Naive B cell (primary cell): ENCODE measurements at regions not wholly inside any gene's neighbourhood (a gene's known extent, or its start where the extent isn't known, plus 50 kb on each side); places are given as distances from the start of the nearest gene placed in this dataset.
A peak's percentile ranks its signal among the peaks of the same experiment; 100 is the strongest.

Experiments
- ATAC-seq, 2 donors: fragments of 150-1000 bp; cut with Tn5 transposase; 2 replicates each; pipeline ENCODE4 v1.10.0; 2021; ENCODE audit warnings: low read depth in 2 of 2, mild to moderate bottlenecking in 2 of 2, moderate library complexity in 2 of 2
- DNase-seq: peaks from one replicate; pipeline ENCODE4 v3.0.0; 2022
- H3K27ac Mint-ChIP-seq, 6 donors: one replicate each; pipeline ENCODE4 v1.8.0; 2020 to 2022; ENCODE audit warnings: mild to moderate bottlenecking in 6 of 6, mixed read lengths in 6 of 6, moderate library complexity in 5 of 6, inconsistent platforms in 2 of 6
- H3K27me3 Mint-ChIP-seq, 3 donors: one replicate each; pipeline ENCODE4 v1.8.0; 2021 to 2022; ENCODE audit warnings: mixed read lengths in 3 of 3, mild to moderate bottlenecking in 1 of 3
- H3K36me3 Mint-ChIP-seq, 2 donors: one replicate each; pipeline ENCODE4 v1.8.0; 2020 to 2022; ENCODE audit warnings: mixed read lengths in 2 of 2, inconsistent platforms in 1 of 2, mild to moderate bottlenecking in 1 of 2
- H3K4me1 Mint-ChIP-seq, 3 donors: one replicate each; pipeline ENCODE4 v1.8.0; 2020 to 2022; ENCODE audit warnings: mixed read lengths in 3 of 3, inconsistent platforms in 1 of 3, mild to moderate bottlenecking in 1 of 3, moderate library complexity in 1 of 3
- H3K4me3 Mint-ChIP-seq, 8 donors: one replicate each; pipeline ENCODE4 v1.8.0; 2020 to 2022; ENCODE audit warnings: mild to moderate bottlenecking in 8 of 8, mixed read lengths in 8 of 8, moderate library complexity in 8 of 8, inconsistent platforms in 2 of 8
- H3K9me3 Mint-ChIP-seq, 7 donors: one replicate each; pipeline ENCODE4 v1.8.0; 2020 to 2022; ENCODE audit warnings: mixed read lengths in 7 of 7, mild to moderate bottlenecking in 5 of 7, inconsistent platforms in 2 of 7, moderate library complexity in 1 of 7

- no peak overlapping the region for H3K4me3 Mint-ChIP-seq
- no peaks in the 10 kb centered on the region for H3K9me3 Mint-ChIP-seq
- H3K36me3 Mint-ChIP-seq, result no peaks in the 10 kb centered on the region
- ATAC-seq, result no peak
- H3K27me3 Mint-ChIP-seq, result no peaks in the 10 kb centered on the region
- H3K4me1 Mint-ChIP-seq, result peaks cover 0 to 5% (median 2%) of the 10 kb centered on the region in 3 donors
- H3K27ac Mint-ChIP-seq, result no peak overlapping the region
- DNase-seq, result no peak
Measured at GRCh38 chr3:116864590-116864927, 155.0 kb downstream of the TUSC7 start.

- ATAC-seq, result no peak
- Mint-ChIP-seq H3K9me3 (peaks cover 0 to 3% (median 0%) of the 10 kb centered on the region in 7 donors), H3K4me3 (no peak overlapping the region), H3K27me3 (no peaks in the 10 kb centered on the region), H3K27ac (no peak overlapping the region), H3K36me3 (no peaks in the 10 kb centered on the region), H3K4me1 (peaks cover 0 to 5% (median 4%) of the 10 kb centered on the region in 3 donors)
- no peak for DNase-seq
Measured at GRCh38 chr3:116870379-116870778, 160.8 kb downstream of the TUSC7 start.

GRCh38 chr3:116871905-116872304 is 162.3 kb downstream of the TUSC7 start:
- Mint-ChIP-seq H3K27me3 (no peaks in the 10 kb centered on the region), H3K27ac (no peak overlapping the region), H3K4me3 (no peak overlapping the region), H3K4me1 (peaks cover 0 to 5% (median 4%) of the 10 kb centered on the region in 3 donors), H3K36me3 (no peaks in the 10 kb centered on the region), H3K9me3 (peaks cover 0 to 3% (median 0%) of the 10 kb centered on the region in 7 donors)
- DNase-seq, result no peak
- ATAC-seq, result no peak

GRCh38 chr3:116872688-116873087 is 163.1 kb downstream of the TUSC7 start:
- ATAC-seq, result no peak
- no peak for DNase-seq
- Mint-ChIP-seq H3K36me3 (no peaks in the 10 kb centered on the region), H3K27ac (no peak overlapping the region), H3K27me3 (no peaks in the 10 kb centered on the region), H3K4me3 (no peak overlapping the region), H3K4me1 (peaks cover 0 to 5% (median 4%) of the 10 kb centered on the region in 3 donors), H3K9me3 (peaks cover 0 to 6% (median 3%) of the 10 kb centered on the region in 7 donors)

- ATAC-seq (no peak), DNase-seq (no peak)
- H3K4me3 Mint-ChIP-seq, result no peak overlapping the region
- H3K27me3 Mint-ChIP-seq, result no peaks in the 10 kb centered on the region
- H3K9me3 Mint-ChIP-seq, result peaks cover 2 to 7% (median 3%) of the 10 kb centered on the region in 7 donors
- peaks cover 0 to 2% (median under 1%) of the 10 kb centered on the region in 3 donors for H3K4me1 Mint-ChIP-seq
- no peak overlapping the region for H3K27ac Mint-ChIP-seq
- peaks cover under 1 to 2% of the 10 kb centered on the region in 2 donors for H3K36me3 Mint-ChIP-seq
Measured at GRCh38 chr3:116873142-116873541, 163.6 kb downstream of the TUSC7 start.

GRCh38 chr3:116877968-116878367 is 168.4 kb downstream of the TUSC7 start:
- H3K27ac Mint-ChIP-seq, result peak overlapping the region in 1 of 6 donors; percentile 21
- no peaks in the 10 kb centered on the region for H3K27me3 Mint-ChIP-seq
- no peak overlapping the region for H3K4me3 Mint-ChIP-seq
- peaks cover 3 to 17% (median 8%) of the 10 kb centered on the region in 7 donors for H3K9me3 Mint-ChIP-seq
- no peaks in the 10 kb centered on the region for H3K4me1 Mint-ChIP-seq
- DNase-seq (no peak), ATAC-seq (no peak)
- H3K36me3 Mint-ChIP-seq, result peaks cover 4 to 7% of the 10 kb centered on the region in 2 donors

- H3K4me1 Mint-ChIP-seq, result peaks cover 8 to 19% (median 11%) of the 10 kb centered on the region in 3 donors
- H3K27ac Mint-ChIP-seq, result peak overlapping the region; percentile 69 to 92 (median 82)
Measured at GRCh38 chr3:116886202-116886893, 176.8 kb downstream of the TUSC7 start.

GRCh38 chr3:116896116-116896515 is 186.5 kb downstream of the TUSC7 start:
- H3K27me3 Mint-ChIP-seq, result no peaks in the 10 kb centered on the region
- no peaks in the 10 kb centered on the region for H3K9me3 Mint-ChIP-seq
- no peak for DNase-seq
- no peaks in the 10 kb centered on the region for H3K36me3 Mint-ChIP-seq
- H3K4me1 Mint-ChIP-seq, result no peaks in the 10 kb centered on the region
- no peak for ATAC-seq
- H3K27ac Mint-ChIP-seq, result no peak overlapping the region
- no peak overlapping the region for H3K4me3 Mint-ChIP-seq

More at GRCh38 chr3:116886202-116886893, 176.8 kb downstream of the TUSC7 start:
- peak; percentile 58 to 81 for ATAC-seq
- H3K9me3 Mint-ChIP-seq, result no peaks in the 10 kb centered on the region
- H3K27me3 Mint-ChIP-seq, result no peaks in the 10 kb centered on the region
- peak; percentile 17 for DNase-seq
- no peaks in the 10 kb centered on the region for H3K36me3 Mint-ChIP-seq
- peak overlapping the region; percentile 61 to 90 (median 77) for H3K4me3 Mint-ChIP-seq

- no peak overlapping the region for H3K27ac Mint-ChIP-seq
- H3K36me3 Mint-ChIP-seq, result no peaks in the 10 kb centered on the region
- DNase-seq, result no peak
- H3K27me3 Mint-ChIP-seq, result no peaks in the 10 kb centered on the region
- H3K9me3 Mint-ChIP-seq, result no peaks in the 10 kb centered on the region
- no peak for ATAC-seq
- no peaks in the 10 kb centered on the region for H3K4me1 Mint-ChIP-seq
- no peak overlapping the region for H3K4me3 Mint-ChIP-seq
Measured at GRCh38 chr3:116897382-116897781, 187.8 kb downstream of the TUSC7 start.

GRCh38 chr3:116899253-116899652 is 189.7 kb downstream of the TUSC7 start:
- Mint-ChIP-seq H3K27me3 (no peaks in the 10 kb centered on the region), H3K36me3 (no peaks in the 10 kb centered on the region), H3K9me3 (no peaks in the 10 kb centered on the region), H3K4me1 (no peaks in the 10 kb centered on the region), H3K4me3 (no peak overlapping the region), H3K27ac (no peak overlapping the region)
- no peak for DNase-seq
- ATAC-seq, result no peak

- Mint-ChIP-seq H3K9me3 (peaks cover 0 to 2% (median 0%) of the 10 kb centered on the region in 7 donors), H3K36me3 (no peaks in the 10 kb centered on the region), H3K27me3 (no peaks in the 10 kb centered on the region), H3K4me1 (no peaks in the 10 kb centered on the region), H3K27ac (no peak overlapping the region), H3K4me3 (no peak overlapping the region)
- no peak for DNase-seq
- ATAC-seq, result no peak
Measured at GRCh38 chr3:116905334-116905733, 195.8 kb downstream of the TUSC7 start.

GRCh38 chr3:116905794-116906193 is 196.2 kb downstream of the TUSC7 start:
- Mint-ChIP-seq H3K27ac (no peak overlapping the region), H3K36me3 (no peaks in the 10 kb centered on the region), H3K9me3 (peaks cover 0 to 2% (median 0%) of the 10 kb centered on the region in 7 donors), H3K27me3 (no peaks in the 10 kb centered on the region), H3K4me1 (no peaks in the 10 kb centered on the region), H3K4me3 (no peak overlapping the region)
- DNase-seq (no peak), ATAC-seq (no peak)

- DNase-seq (no peak), ATAC-seq (no peak)
- H3K27ac Mint-ChIP-seq, result peak overlapping the region in 1 of 6 donors; percentile 43
- H3K4me3 Mint-ChIP-seq, result no peak overlapping the region
- no peaks in the 10 kb centered on the region for H3K36me3 Mint-ChIP-seq
- H3K27me3 Mint-ChIP-seq, result no peaks in the 10 kb centered on the region
- H3K9me3 Mint-ChIP-seq, result peaks cover 0 to 4% (median 0%) of the 10 kb centered on the region in 7 donors
- H3K4me1 Mint-ChIP-seq, result no peaks in the 10 kb centered on the region
Measured at GRCh38 chr3:116912116-116912515, 202.5 kb downstream of the TUSC7 start.

- Mint-ChIP-seq H3K4me3 (no peak overlapping the region), H3K4me1 (no peaks in the 10 kb centered on the region), H3K9me3 (peaks cover 0 to 1% (median 0%) of the 10 kb centered on the region in 7 donors), H3K27me3 (no peaks in the 10 kb centered on the region), H3K36me3 (no peaks in the 10 kb centered on the region), H3K27ac (no peak overlapping the region)
- DNase-seq (no peak), ATAC-seq (no peak)
Measured at GRCh38 chr3:116914004-116914403, 204.4 kb downstream of the TUSC7 start.
